GM18517 (cell line): ENCODE measurements at regions not wholly inside any gene's neighbourhood (a gene's known extent, or its start where the extent isn't known, plus 50 kb on each side); places are given as distances from the start of the nearest gene placed in this dataset.
"Not testable (repeated sequence)": the region's sequence is repeated elsewhere in the genome, so short reads cannot be mapped to it uniquely, and the experiment has no call there.

Experiments
- ATAC-seq: cut with Tn5 transposase; IDR thresholded peaks from one replicate; pipeline ENCODE4 v1.9.1; 2021; ENCODE audit warnings: mild to moderate bottlenecking, moderate library complexity; ENCODE audit not compliant: unreplicated experiment

- no peak for ATAC-seq
Measured at GRCh38 chr15:96122077-96123027, 208.1 kb upstream of the NR2F2 start.

GRCh38 chr15:96123028-96123400, 207.5 kb upstream of the NR2F2 start:
- no peak for ATAC-seq

- ATAC-seq: no peak
Measured at GRCh38 chr15:96123630-96124187, 206.8 kb upstream of the NR2F2 start.

GRCh38 chr15:96124436-96124835, 206.1 kb upstream of the NR2F2 start:
- ATAC-seq: no peak

- ATAC-seq: no peak
Measured at GRCh38 chr15:96125721-96126415, 204.6 kb upstream of the NR2F2 start.

- no peak for ATAC-seq
Measured at GRCh38 chr15:96126859-96127258, 203.6 kb upstream of the NR2F2 start.

- ATAC-seq: no peak
Measured at GRCh38 chr15:96130734-96131133, 199.8 kb upstream of the NR2F2 start.

- ATAC-seq: no peak
Measured at GRCh38 chr15:96132126-96132525, 198.4 kb upstream of the NR2F2 start.

GRCh38 chr15:96135166-96136093, 195.1 kb upstream of the NR2F2 start:
- ATAC-seq: no peak

- ATAC-seq: no peak
Measured at GRCh38 chr15:96138985-96139384, 191.5 kb upstream of the NR2F2 start.

- no peak for ATAC-seq
Measured at GRCh38 chr15:96142498-96142897, 188.0 kb upstream of the NR2F2 start.

- ATAC-seq: no peak
Measured at GRCh38 chr15:96144734-96145133, 185.8 kb upstream of the NR2F2 start.

GRCh38 chr15:96146726-96147125, 183.8 kb upstream of the NR2F2 start:
- no peak for ATAC-seq

- no peak for ATAC-seq
Measured at GRCh38 chr15:96147267-96147666, 183.2 kb upstream of the NR2F2 start.

GRCh38 chr15:96150254-96150653, 180.2 kb upstream of the NR2F2 start:
- no peak for ATAC-seq

- not testable (repeated sequence) for ATAC-seq
Measured at GRCh38 chr15:96151749-96152148, 178.8 kb upstream of the NR2F2 start.

- ATAC-seq: no peak
Measured at GRCh38 chr15:96153929-96154328, 176.6 kb upstream of the NR2F2 start.

GRCh38 chr15:96158938-96159337, 171.6 kb upstream of the NR2F2 start:
- ATAC-seq: no peak

GRCh38 chr15:96160269-96160668, 170.2 kb upstream of the NR2F2 start:
- ATAC-seq: no peak

GRCh38 chr15:96160800-96161199, 169.7 kb upstream of the NR2F2 start:
- no peak for ATAC-seq

GRCh38 chr15:96162322-96162721, 168.2 kb upstream of the NR2F2 start:
- no peak for ATAC-seq
